ENCODE measurements at regions not wholly inside any gene's neighbourhood (a gene's known extent, or its start where the extent isn't known, plus 50 kb on each side); places are given as distances from the start of the nearest gene placed in this dataset.

- no peak for DNase-seq (ENCODE audit: low read depth)
- no peak for TF ChIP-seq CTCF (IDR thresholded peaks at IDR 0.05; ENCODE audit: insufficient read depth, low read depth, low read length)
- H3K36me3 ChIP-seq (ENCODE audit: control insufficient read depth, insufficient read depth, low read length), result no peaks in the 10 kb centered on the region
- CTCF ChIA-PET, result no interaction called here
- no peak overlapping the region for H3K4me3 ChIP-seq (ENCODE audit: low read depth, low read length)
- no peaks in the 10 kb centered on the region for H3K27me3 ChIP-seq (ENCODE audit: control insufficient read depth, insufficient read depth, low read length)
- POLR2A ChIA-PET, result no interaction called here
Observed at GRCh38 chr15:101542306-101543025, 53.0 kb upstream of the PCSK6 start.

- H3K36me3 ChIP-seq (ENCODE audit: control insufficient read depth, insufficient read depth, low read length), result no peaks in the 10 kb centered on the region
- no peak for TF ChIP-seq CTCF (IDR thresholded peaks at IDR 0.05; ENCODE audit: insufficient read depth, low read depth, low read length)
- no peak overlapping the region for H3K4me3 ChIP-seq (ENCODE audit: low read depth, low read length)
- ChIA-PET CTCF (no interaction called here), POLR2A (no interaction called here)
- no peak for DNase-seq (ENCODE audit: low read depth)
- H3K27me3 ChIP-seq (ENCODE audit: control insufficient read depth, insufficient read depth, low read length), result no peaks in the 10 kb centered on the region
Observed at GRCh38 chr15:101541501-101542292, 52.2 kb upstream of the PCSK6 start.

GRCh38 chr15:101540480-101541239 is 51.2 kb upstream of the PCSK6 start:
- H3K4me3 ChIP-seq (ENCODE audit: low read depth, low read length), result no peak overlapping the region
- no peak for TF ChIP-seq CTCF (IDR thresholded peaks at IDR 0.05; ENCODE audit: insufficient read depth, low read depth, low read length)
- CTCF ChIA-PET, result no interaction called here
- no peaks in the 10 kb centered on the region for H3K36me3 ChIP-seq (ENCODE audit: control insufficient read depth, insufficient read depth, low read length)
- POLR2A ChIA-PET, result no interaction called here
- H3K27me3 ChIP-seq (ENCODE audit: control insufficient read depth, insufficient read depth, low read length), result no peaks in the 10 kb centered on the region
- no peak for DNase-seq (ENCODE audit: low read depth)

- Histone ChIP-seq H3K4me3 (ENCODE audit: low read depth, low read length) (no peak overlapping the region), H3K36me3 (ENCODE audit: control insufficient read depth, insufficient read depth, low read length) (no peaks in the 10 kb centered on the region), H3K27me3 (ENCODE audit: control insufficient read depth, insufficient read depth, low read length) (no peaks in the 10 kb centered on the region)
- ChIA-PET CTCF (interaction anchor here (0.9 kb wide), 1 partner anchor 12 kb away, joined by 3 read pairs; no protein-coding TSS in a partner anchor), POLR2A (no interaction called here)
- DNase-seq (ENCODE audit: low read depth), result no peak
- TF ChIP-seq CTCF (IDR thresholded peaks at IDR 0.05; ENCODE audit: insufficient read depth, low read depth, low read length), result no peak
Observed at GRCh38 chr15:101539930-101540329, 50.4 kb upstream of the PCSK6 start.

GRCh38 chr15:101539492-101539891 is 50.0 kb upstream of the PCSK6 start:
- POLR2A ChIA-PET, result no interaction called here
- DNase-seq (ENCODE audit: low read depth), result no peak
- CTCF ChIA-PET, result interaction anchor here (0.9 kb wide), 1 partner anchor 11 kb away, joined by 3 read pairs; no protein-coding TSS in a partner anchor

More at GRCh38 chr15:101539492-101539891, 50.0 kb upstream of the PCSK6 start:
- no peaks in the 10 kb centered on the region for H3K27me3 ChIP-seq (ENCODE audit: control insufficient read depth, insufficient read depth, low read length)
- no peak for TF ChIP-seq CTCF (IDR thresholded peaks at IDR 0.05; ENCODE audit: insufficient read depth, low read depth, low read length)
- no peaks in the 10 kb centered on the region for H3K36me3 ChIP-seq (ENCODE audit: control insufficient read depth, insufficient read depth, low read length)
- H3K4me3 ChIP-seq (ENCODE audit: low read depth, low read length), result no peak overlapping the region

Data from BJ (cell line).